ENCODE measurements at regions not wholly inside any gene's neighbourhood (a gene's known extent, or its start where the extent isn't known, plus 50 kb on each side); places are given as distances from the start of the nearest gene placed in this dataset.

GRCh38 chr10:131746785-131747184, 154.0 kb upstream of the PPP2R2D start:
- Mint-ChIP-seq H3K36me3 (ENCODE audit: insufficient read depth) (no peaks in the 10 kb centered on the region), H3K4me1 (peaks cover 6% of the 10 kb centered on the region), H3K27ac (ENCODE audit: low read depth) (no peak overlapping the region), H3K4me3 (no peak overlapping the region), H3K9me3 (no peaks in the 10 kb centered on the region), H3K27me3 (peaks cover 42% of the 10 kb centered on the region)
- no peak for ATAC-seq (replicated peaks; ENCODE audit: extremely low read depth, poor library complexity, severe bottlenecking)
- DNase-seq (ENCODE audit: low spot score in 2 of 2) = no peak

DNA sequence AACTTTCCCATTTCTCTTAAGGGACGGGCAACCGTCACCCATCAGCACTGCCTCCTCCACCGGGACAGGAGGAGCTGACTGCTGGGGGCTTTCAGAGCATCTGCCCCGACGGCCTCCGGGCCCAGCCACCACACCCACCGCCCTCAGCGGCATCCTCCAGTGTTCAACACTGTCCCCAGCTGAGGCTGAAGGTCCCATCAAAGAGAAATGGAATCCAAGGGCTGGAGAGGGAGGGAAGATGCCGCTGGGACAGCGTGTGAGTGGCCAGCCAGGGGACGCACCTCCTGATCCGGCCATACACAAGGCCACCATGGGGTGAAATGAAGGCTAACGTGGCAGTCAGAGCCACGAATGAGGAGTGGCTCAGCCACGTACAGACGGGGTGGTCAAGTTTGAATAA, 153.6 kb upstream of the PPP2R2D start:
- no peak for ATAC-seq (replicated peaks; ENCODE audit: extremely low read depth, poor library complexity, severe bottlenecking)
- H3K27ac Mint-ChIP-seq (ENCODE audit: low read depth) = no peak overlapping the region
- no peak for DNase-seq (ENCODE audit: low spot score in 2 of 2)
- no peak overlapping the region for H3K4me3 Mint-ChIP-seq
- no peaks in the 10 kb centered on the region for H3K36me3 Mint-ChIP-seq (ENCODE audit: insufficient read depth)
- no peaks in the 10 kb centered on the region for H3K9me3 Mint-ChIP-seq
- peaks cover 6% of the 10 kb centered on the region for H3K4me1 Mint-ChIP-seq
- H3K27me3 Mint-ChIP-seq = peaks cover 45% of the 10 kb centered on the region

GRCh38 chr10:131747791-131748190, 153.0 kb upstream of the PPP2R2D start:
- no peaks in the 10 kb centered on the region for H3K36me3 Mint-ChIP-seq (ENCODE audit: insufficient read depth)
- ATAC-seq (replicated peaks; ENCODE audit: extremely low read depth, poor library complexity, severe bottlenecking) (no peak), DNase-seq (ENCODE audit: low spot score in 2 of 2) (no peak)
- H3K4me1 Mint-ChIP-seq = peaks cover 6% of the 10 kb centered on the region
- no peak overlapping the region for H3K27ac Mint-ChIP-seq (ENCODE audit: low read depth)
- peaks cover 45% of the 10 kb centered on the region for H3K27me3 Mint-ChIP-seq
- no peak overlapping the region for H3K4me3 Mint-ChIP-seq
- H3K9me3 Mint-ChIP-seq = no peaks in the 10 kb centered on the region

DNA sequence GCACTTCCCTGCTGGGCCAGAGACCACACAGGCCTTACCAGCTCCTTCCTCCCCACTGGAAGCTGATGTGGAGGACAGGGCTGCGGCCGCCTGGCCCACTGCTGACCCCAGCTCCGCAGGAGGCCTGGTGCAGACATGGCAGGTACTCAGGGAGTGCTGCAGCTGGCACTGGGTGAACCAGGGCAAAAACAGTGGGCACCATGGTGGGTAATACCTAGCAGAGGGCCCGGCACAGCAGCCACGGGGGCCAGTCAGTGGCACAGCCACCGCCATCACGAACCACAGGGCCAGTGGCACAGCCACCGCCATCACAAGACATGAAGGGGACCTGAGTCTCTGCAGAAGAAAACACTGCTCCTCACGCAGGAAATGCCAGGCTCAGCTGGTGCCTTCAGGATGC, 152.6 kb upstream of the PPP2R2D start:
- no peaks in the 10 kb centered on the region for H3K36me3 Mint-ChIP-seq (ENCODE audit: insufficient read depth)

GRCh38 chr10:131748831-131749766, 151.7 kb upstream of the PPP2R2D start:
- no peaks in the 10 kb centered on the region for H3K36me3 Mint-ChIP-seq (ENCODE audit: insufficient read depth)
- H3K27me3 Mint-ChIP-seq = peaks cover 39% of the 10 kb centered on the region
- ATAC-seq (replicated peaks; ENCODE audit: extremely low read depth, poor library complexity, severe bottlenecking) = no peak
- no peak overlapping the region for H3K27ac Mint-ChIP-seq (ENCODE audit: low read depth)
- H3K4me3 Mint-ChIP-seq = no peak overlapping the region
- H3K4me1 Mint-ChIP-seq = peaks cover 2% of the 10 kb centered on the region
- H3K9me3 Mint-ChIP-seq = no peaks in the 10 kb centered on the region
- DNase-seq (ENCODE audit: low spot score in 2 of 2) = no peak

More for the DNA sequence above, 152.6 kb upstream of the PPP2R2D start:
- ATAC-seq (replicated peaks; ENCODE audit: extremely low read depth, poor library complexity, severe bottlenecking) = no peak
- H3K4me3 Mint-ChIP-seq = no peak overlapping the region
- H3K27ac Mint-ChIP-seq (ENCODE audit: low read depth) = no peak overlapping the region
- H3K4me1 Mint-ChIP-seq = peaks cover 6% of the 10 kb centered on the region
- H3K9me3 Mint-ChIP-seq = no peaks in the 10 kb centered on the region
- H3K27me3 Mint-ChIP-seq = peaks cover 45% of the 10 kb centered on the region
- DNase-seq (ENCODE audit: low spot score in 2 of 2) = no peak

- Mint-ChIP-seq H3K36me3 (ENCODE audit: insufficient read depth) (no peaks in the 10 kb centered on the region), H3K27me3 (peaks cover 33% of the 10 kb centered on the region), H3K27ac (ENCODE audit: low read depth) (no peak overlapping the region), H3K4me1 (no peaks in the 10 kb centered on the region), H3K9me3 (no peaks in the 10 kb centered on the region), H3K4me3 (no peak overlapping the region)
- DNase-seq (ENCODE audit: low spot score in 2 of 2) (no peak), ATAC-seq (replicated peaks; ENCODE audit: extremely low read depth, poor library complexity, severe bottlenecking) (no peak)
Measured at GRCh38 chr10:131749767-131750142, 151.1 kb upstream of the PPP2R2D start.

GRCh38 chr10:131750171-131750895, 150.5 kb upstream of the PPP2R2D start:
- ATAC-seq (replicated peaks; ENCODE audit: extremely low read depth, poor library complexity, severe bottlenecking) (no peak), DNase-seq (ENCODE audit: low spot score in 2 of 2) (no peak)
- Mint-ChIP-seq H3K4me3 (no peak overlapping the region), H3K27me3 (peaks cover 27% of the 10 kb centered on the region), H3K27ac (ENCODE audit: low read depth) (no peak overlapping the region), H3K36me3 (ENCODE audit: insufficient read depth) (no peaks in the 10 kb centered on the region), H3K9me3 (no peaks in the 10 kb centered on the region), H3K4me1 (no peaks in the 10 kb centered on the region)

- ATAC-seq (replicated peaks; ENCODE audit: extremely low read depth, poor library complexity, severe bottlenecking) (no peak), DNase-seq (ENCODE audit: low spot score in 2 of 2) (no peak)
- H3K9me3 Mint-ChIP-seq = no peaks in the 10 kb centered on the region
- no peaks in the 10 kb centered on the region for H3K4me1 Mint-ChIP-seq
- peaks cover 25% of the 10 kb centered on the region for H3K27me3 Mint-ChIP-seq
- no peak overlapping the region for H3K4me3 Mint-ChIP-seq
- H3K36me3 Mint-ChIP-seq (ENCODE audit: insufficient read depth) = no peaks in the 10 kb centered on the region
- no peak overlapping the region for H3K27ac Mint-ChIP-seq (ENCODE audit: low read depth)
Measured at GRCh38 chr10:131750973-131751826, 149.6 kb upstream of the PPP2R2D start.

DNA sequence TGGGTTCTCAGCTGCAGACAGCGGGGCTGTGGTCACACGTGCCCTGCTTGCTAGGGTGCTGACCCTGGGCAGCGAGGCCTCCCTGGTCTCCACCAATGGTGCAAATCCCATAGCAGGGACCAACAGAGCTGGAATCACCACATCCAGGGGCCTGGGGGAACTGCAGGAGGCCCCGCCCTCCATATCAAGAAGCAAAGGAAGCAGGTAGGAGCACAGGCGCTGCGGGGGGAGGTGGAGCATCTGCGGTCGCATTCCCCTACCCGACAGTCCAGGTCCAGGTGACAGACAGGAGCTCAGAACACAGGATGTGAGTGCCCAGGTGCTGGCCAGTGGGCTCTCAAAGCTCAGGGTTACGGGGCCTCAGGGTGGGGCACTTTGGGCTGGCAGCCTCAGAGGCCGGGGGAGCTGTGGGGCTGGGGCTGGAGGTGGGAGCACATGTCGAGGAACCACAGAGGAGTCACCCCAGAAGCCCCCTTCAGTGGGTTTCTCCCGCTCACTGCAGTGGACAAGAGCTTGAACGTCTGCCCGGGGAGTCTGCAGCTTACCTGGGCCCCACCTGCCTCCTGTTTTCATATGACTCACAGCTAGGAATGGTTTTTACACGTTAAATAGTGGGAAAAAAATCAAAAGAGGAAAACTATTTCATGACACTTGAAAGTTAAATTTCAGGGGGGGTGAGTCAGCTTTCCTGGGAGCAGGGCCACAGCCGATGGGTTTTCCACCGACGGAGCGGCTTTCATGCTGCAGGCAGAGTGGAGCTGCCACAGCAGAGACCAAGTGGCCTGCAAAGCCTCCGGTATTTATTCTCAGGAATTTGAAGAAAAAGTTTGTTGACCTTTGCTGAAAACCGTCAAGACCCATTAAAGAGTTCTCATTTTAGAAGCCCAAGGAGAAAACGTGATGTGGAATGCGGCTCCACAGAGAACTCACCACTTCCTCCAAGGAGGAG, 148.7 kb upstream of the PPP2R2D start:
- no peak for ATAC-seq (replicated peaks; ENCODE audit: extremely low read depth, poor library complexity, severe bottlenecking)
- no peak overlapping the region for H3K27ac Mint-ChIP-seq (ENCODE audit: low read depth)
- no peaks in the 10 kb centered on the region for H3K4me1 Mint-ChIP-seq
- no peak overlapping the region for H3K4me3 Mint-ChIP-seq
- H3K27me3 Mint-ChIP-seq = peaks cover 25% of the 10 kb centered on the region
- H3K36me3 Mint-ChIP-seq (ENCODE audit: insufficient read depth) = no peaks in the 10 kb centered on the region
- no peak for DNase-seq (ENCODE audit: low spot score in 2 of 2)
- H3K9me3 Mint-ChIP-seq = no peaks in the 10 kb centered on the region

- Mint-ChIP-seq H3K4me3 (no peak overlapping the region), H3K27me3 (peaks cover 22% of the 10 kb centered on the region), H3K27ac (ENCODE audit: low read depth) (no peak overlapping the region), H3K9me3 (no peaks in the 10 kb centered on the region), H3K4me1 (no peaks in the 10 kb centered on the region), H3K36me3 (ENCODE audit: insufficient read depth) (no peaks in the 10 kb centered on the region)
- ATAC-seq (replicated peaks; ENCODE audit: extremely low read depth, poor library complexity, severe bottlenecking) (no peak), DNase-seq (ENCODE audit: low spot score in 2 of 2) (no peak)
Measured at GRCh38 chr10:131753336-131753735, 147.5 kb upstream of the PPP2R2D start.

DNA sequence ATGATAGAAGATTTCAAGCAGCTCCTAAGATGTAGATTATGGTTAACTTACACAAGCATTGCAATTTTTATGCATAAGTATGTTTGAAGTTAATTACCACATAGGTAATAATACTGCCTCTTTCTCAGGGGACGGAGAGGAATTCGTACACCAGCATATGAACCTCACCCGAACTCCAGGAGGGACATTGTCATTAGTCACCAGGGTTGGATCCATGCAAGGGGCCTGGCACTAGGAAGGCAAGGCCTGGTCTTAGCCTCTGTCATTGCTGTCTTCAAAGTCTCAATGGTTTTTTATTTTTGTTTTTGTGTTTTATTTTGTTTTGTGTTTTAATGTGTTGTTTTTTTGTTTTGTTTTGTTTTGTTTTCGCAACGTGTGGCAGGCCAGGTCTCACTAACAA, 145.6 kb upstream of the PPP2R2D start:
- Mint-ChIP-seq H3K4me3 (no peak overlapping the region), H3K4me1 (no peaks in the 10 kb centered on the region), H3K27ac (ENCODE audit: low read depth) (no peak overlapping the region), H3K36me3 (ENCODE audit: insufficient read depth) (no peaks in the 10 kb centered on the region), H3K9me3 (no peaks in the 10 kb centered on the region), H3K27me3 (peaks cover 15% of the 10 kb centered on the region)
- DNase-seq (ENCODE audit: low spot score in 2 of 2) (no peak), ATAC-seq (replicated peaks; ENCODE audit: extremely low read depth, poor library complexity, severe bottlenecking) (no peak)
